Neural cell (in vitro differentiated cells): ENCODE measurements at regions not wholly inside any gene's neighbourhood (a gene's known extent, or its start where the extent isn't known, plus 50 kb on each side); places are given as distances from the start of the nearest gene placed in this dataset.

Experiments
- H2AFZ ChIP-seq: fragments of 200-600, 300-800 bp; sonication (generic), shearing (Covaris generic); 2 replicates; pipeline ENCODE4 v1.6.0; 2014; ENCODE audit warnings: low read depth, mild to moderate bottlenecking, antibody characterized with exemption, low read length, moderate library complexity
- H3F3A ChIP-seq: fragments of 200-600 bp; shearing (Covaris generic); 2 replicates; pipeline ENCODE4 v1.6.1; 2016; ENCODE audit warnings: mild to moderate bottlenecking, moderate library complexity, mixed read lengths, antibody characterized with exemption, low read length; ENCODE audit not compliant: insufficient read depth, poor library complexity, severe bottlenecking
- H3K27ac ChIP-seq: fragments of 200-600, 300-800 bp; sonication (generic), shearing (Covaris generic); 2 replicates; pipeline ENCODE4 v1.5.1; 2014; ENCODE audit warnings: mild to moderate bottlenecking, low read length, moderate library complexity
- H3K27me3 ChIP-seq: fragments of 300-800, 200-600 bp; sonication (generic), shearing (Covaris generic); 2 replicates; pipeline ENCODE4 v1.6.0; 2014; ENCODE audit warnings: mild to moderate bottlenecking, low read depth, low read length, moderate library complexity; ENCODE audit not compliant: insufficient read depth
- H3K36me3 ChIP-seq: fragments of 300-800, 200-600 bp; sonication (generic), shearing (Covaris generic); 2 replicates; pipeline ENCODE4 v1.5.1; 2014; ENCODE audit warnings: mild to moderate bottlenecking, antibody characterized with exemption, low read length, moderate library complexity; ENCODE audit not compliant: insufficient read depth
- H3K4me2 ChIP-seq: fragments of 300-800, 200-600 bp; sonication (generic), shearing (Covaris generic); 2 replicates; pipeline ENCODE4 v1.6.0; 2014; ENCODE audit warnings: mild to moderate bottlenecking, low read length
- H3K4me3 ChIP-seq: fragments of 300-800, 200-600 bp; sonication (generic), shearing (Covaris generic); 2 replicates; pipeline ENCODE4 v1.5.1; 2014; ENCODE audit warnings: mild to moderate bottlenecking, low read length, moderate library complexity
- H3K79me2 ChIP-seq: fragments of 200-600 bp; shearing (Covaris generic); replicated peaks from 2 replicates; pipeline ENCODE4 v1.6.0; 2014; ENCODE audit warnings: mild to moderate bottlenecking, low read length, moderate library complexity; ENCODE audit not compliant: insufficient read depth
- H3K9ac ChIP-seq: fragments of 300-800, 200-600 bp; sonication (generic), shearing (Covaris generic); 2 replicates; pipeline ENCODE4 v1.6.1; 2016; ENCODE audit warnings: mild to moderate bottlenecking, low read length, mixed read lengths
- H3K9me2 ChIP-seq: fragments of 200-600 bp; shearing (Covaris generic); 2 replicates; pipeline ENCODE4 v1.6.1; 2016; ENCODE audit warnings: mild to moderate bottlenecking, low read length, mixed read lengths; ENCODE audit not compliant: insufficient read depth
- H3K9me3 ChIP-seq: fragments of 200-600, 300-800 bp; sonication (generic), shearing (Covaris generic); 2 replicates; pipeline ENCODE4 v1.6.1; 2016; ENCODE audit warnings: mild to moderate bottlenecking, mixed run types, low read length, moderate library complexity, mixed read lengths
- H4K20me1 ChIP-seq: fragments of 200-600 bp; shearing (Covaris generic); 2 replicates; pipeline ENCODE4 v1.6.1; 2016; ENCODE audit warnings: mild to moderate bottlenecking, mixed run types; ENCODE audit not compliant: insufficient read depth
- EP300 ChIP-seq: fragments of 450-650 bp; conservative IDR thresholded peaks from 2 replicates; pipeline ENCODE4 v1.6.1; 2014; ENCODE audit warnings: antibody characterized with exemption, mild to moderate bottlenecking, moderate library complexity; ENCODE audit not compliant: poor library complexity, severe bottlenecking
- EZH2 ChIP-seq: fragments of 200-600, 300-800 bp; shearing (Covaris generic), sonication (generic); IDR thresholded peaks from 2 replicates; pipeline ENCODE4 v1.6.1; 2014; ENCODE audit warnings: antibody characterized with exemption, low read length, borderline replicate concordance, mild to moderate bottlenecking; ENCODE audit not compliant: insufficient read depth, poor library complexity, severe bottlenecking
- MXI1 ChIP-seq: fragments of 450-650 bp; conservative IDR thresholded peaks from 2 replicates; pipeline ENCODE4 v1.6.1; 2014; ENCODE audit warnings: antibody characterized with exemption, mild to moderate bottlenecking; ENCODE audit not compliant: poor library complexity, severe bottlenecking
- POLR2AphosphoS5 ChIP-seq: IDR thresholded peaks from 2 replicates; pipeline ENCODE4 v1.6.1; 2012
- RAD21 ChIP-seq: fragments of 450-650 bp; conservative IDR thresholded peaks from 2 replicates; pipeline ENCODE4 v1.6.1; 2014; ENCODE audit warnings: antibody characterized with exemption, mild to moderate bottlenecking, moderate library complexity
- SMC3 ChIP-seq: fragments of 450-650 bp; conservative IDR thresholded peaks from 2 replicates; pipeline ENCODE4 v1.6.1; 2014; ENCODE audit warnings: antibody characterized with exemption, mild to moderate bottlenecking, moderate library complexity; ENCODE audit not compliant: poor library complexity
- TAF1 ChIP-seq: IDR thresholded peaks from 2 replicates; pipeline ENCODE4 v1.6.1; 2012; ENCODE audit warnings: low read depth
- TF ChIP-seq, protein P1 (sequence below): fragments of 450-650 bp; IDR thresholded peaks from 2 replicates; pipeline ENCODE4 v1.5.1; 2014; ENCODE audit warnings: antibody characterized with exemption, mild to moderate bottlenecking, moderate library complexity; ENCODE audit not compliant: poor library complexity, severe bottlenecking
- TF ChIP-seq, protein P2 (sequence below): IDR thresholded peaks from 2 replicates; pipeline ENCODE4 v1.6.1; 2012; ENCODE audit warnings: borderline replicate concordance

DNA sequence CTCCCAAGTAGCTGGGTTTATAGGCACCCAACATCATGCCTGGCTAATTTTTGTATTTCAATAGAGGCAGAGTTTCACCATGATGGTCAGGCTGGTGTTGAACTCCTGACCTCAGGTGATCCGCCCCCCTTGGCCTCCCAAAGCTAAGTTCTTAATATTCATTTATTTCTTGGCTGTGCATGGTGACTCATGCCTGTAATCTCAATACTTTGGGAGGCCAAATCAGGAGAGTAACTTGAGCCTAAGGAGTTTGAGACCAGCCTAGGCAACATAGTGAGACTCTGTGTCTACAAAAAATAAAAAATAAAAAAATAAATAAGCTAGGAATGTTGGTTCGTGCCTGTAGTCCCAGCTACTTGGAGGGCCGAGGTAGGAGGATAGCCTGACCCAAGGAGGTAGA is 587.1 kb upstream of the FTMT start:
- Histone ChIP-seq H3K36me3 (no peaks in the 10 kb centered on the region), H3K4me2 (no peak overlapping the region), H2AFZ (no peak overlapping the region), H3K9me3 (no peaks in the 10 kb centered on the region), H3K9me2 (no peaks in the 10 kb centered on the region), H3K27ac (no peak overlapping the region), H3F3A (no peaks in the 10 kb centered on the region), H3K9ac (no peak overlapping the region), H3K4me3 (no peak overlapping the region), H4K20me1 (no peaks in the 10 kb centered on the region), H3K27me3 (no peaks in the 10 kb centered on the region), H3K79me2 (no peaks in the 10 kb centered on the region)
- TF ChIP-seq, protein P1, sequence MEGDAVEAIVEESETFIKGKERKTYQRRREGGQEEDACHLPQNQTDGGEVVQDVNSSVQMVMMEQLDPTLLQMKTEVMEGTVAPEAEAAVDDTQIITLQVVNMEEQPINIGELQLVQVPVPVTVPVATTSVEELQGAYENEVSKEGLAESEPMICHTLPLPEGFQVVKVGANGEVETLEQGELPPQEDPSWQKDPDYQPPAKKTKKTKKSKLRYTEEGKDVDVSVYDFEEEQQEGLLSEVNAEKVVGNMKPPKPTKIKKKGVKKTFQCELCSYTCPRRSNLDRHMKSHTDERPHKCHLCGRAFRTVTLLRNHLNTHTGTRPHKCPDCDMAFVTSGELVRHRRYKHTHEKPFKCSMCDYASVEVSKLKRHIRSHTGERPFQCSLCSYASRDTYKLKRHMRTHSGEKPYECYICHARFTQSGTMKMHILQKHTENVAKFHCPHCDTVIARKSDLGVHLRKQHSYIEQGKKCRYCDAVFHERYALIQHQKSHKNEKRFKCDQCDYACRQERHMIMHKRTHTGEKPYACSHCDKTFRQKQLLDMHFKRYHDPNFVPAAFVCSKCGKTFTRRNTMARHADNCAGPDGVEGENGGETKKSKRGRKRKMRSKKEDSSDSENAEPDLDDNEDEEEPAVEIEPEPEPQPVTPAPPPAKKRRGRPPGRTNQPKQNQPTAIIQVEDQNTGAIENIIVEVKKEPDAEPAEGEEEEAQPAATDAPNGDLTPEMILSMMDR = no peak
- TF ChIP-seq SMC3 (no peak), RAD21 (no peak), POLR2AphosphoS5 (no peak)
- TF ChIP-seq, protein P2, sequence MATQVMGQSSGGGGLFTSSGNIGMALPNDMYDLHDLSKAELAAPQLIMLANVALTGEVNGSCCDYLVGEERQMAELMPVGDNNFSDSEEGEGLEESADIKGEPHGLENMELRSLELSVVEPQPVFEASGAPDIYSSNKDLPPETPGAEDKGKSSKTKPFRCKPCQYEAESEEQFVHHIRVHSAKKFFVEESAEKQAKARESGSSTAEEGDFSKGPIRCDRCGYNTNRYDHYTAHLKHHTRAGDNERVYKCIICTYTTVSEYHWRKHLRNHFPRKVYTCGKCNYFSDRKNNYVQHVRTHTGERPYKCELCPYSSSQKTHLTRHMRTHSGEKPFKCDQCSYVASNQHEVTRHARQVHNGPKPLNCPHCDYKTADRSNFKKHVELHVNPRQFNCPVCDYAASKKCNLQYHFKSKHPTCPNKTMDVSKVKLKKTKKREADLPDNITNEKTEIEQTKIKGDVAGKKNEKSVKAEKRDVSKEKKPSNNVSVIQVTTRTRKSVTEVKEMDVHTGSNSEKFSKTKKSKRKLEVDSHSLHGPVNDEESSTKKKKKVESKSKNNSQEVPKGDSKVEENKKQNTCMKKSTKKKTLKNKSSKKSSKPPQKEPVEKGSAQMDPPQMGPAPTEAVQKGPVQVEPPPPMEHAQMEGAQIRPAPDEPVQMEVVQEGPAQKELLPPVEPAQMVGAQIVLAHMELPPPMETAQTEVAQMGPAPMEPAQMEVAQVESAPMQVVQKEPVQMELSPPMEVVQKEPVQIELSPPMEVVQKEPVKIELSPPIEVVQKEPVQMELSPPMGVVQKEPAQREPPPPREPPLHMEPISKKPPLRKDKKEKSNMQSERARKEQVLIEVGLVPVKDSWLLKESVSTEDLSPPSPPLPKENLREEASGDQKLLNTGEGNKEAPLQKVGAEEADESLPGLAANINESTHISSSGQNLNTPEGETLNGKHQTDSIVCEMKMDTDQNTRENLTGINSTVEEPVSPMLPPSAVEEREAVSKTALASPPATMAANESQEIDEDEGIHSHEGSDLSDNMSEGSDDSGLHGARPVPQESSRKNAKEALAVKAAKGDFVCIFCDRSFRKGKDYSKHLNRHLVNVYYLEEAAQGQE = no peak

DNA sequence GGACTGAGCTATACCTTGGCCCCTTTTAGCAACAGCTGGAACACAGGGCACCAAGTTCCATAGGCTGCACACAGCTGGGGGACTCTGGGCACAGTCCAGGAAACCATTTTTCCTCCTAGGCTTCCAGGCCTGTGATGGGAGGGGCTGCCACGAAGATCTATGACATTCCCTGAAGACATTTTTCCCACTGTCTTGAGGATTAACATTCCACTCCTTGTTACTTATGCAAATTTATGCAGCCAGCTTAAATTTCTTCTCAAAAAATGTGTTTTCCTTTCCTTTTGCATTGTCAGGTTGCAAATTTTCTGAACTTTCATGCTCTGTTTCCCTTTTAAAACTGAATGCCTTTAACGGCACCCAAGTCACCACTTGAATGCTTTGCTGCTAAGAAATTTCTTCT is 580.1 kb upstream of the FTMT start:
- no peak overlapping the region for H3K9ac ChIP-seq
- no peaks in the 10 kb centered on the region for H3K9me3 ChIP-seq
- H3K4me3 ChIP-seq = no peak overlapping the region
- no peaks in the 10 kb centered on the region for H3K36me3 ChIP-seq
- H3K27ac ChIP-seq = no peak overlapping the region
- no peak overlapping the region for H2AFZ ChIP-seq
- no peaks in the 10 kb centered on the region for H3K79me2 ChIP-seq
- no peaks in the 10 kb centered on the region for H3F3A ChIP-seq
- TF ChIP-seq EZH2 (no peak), EP300 (no peak), RAD21 (no peak), SMC3 (no peak), POLR2AphosphoS5 (no peak), TAF1 (no peak), MXI1 (no peak)
- TF ChIP-seq, protein P1 = no peak
- no peaks in the 10 kb centered on the region for H3K9me2 ChIP-seq
- H3K27me3 ChIP-seq = no peaks in the 10 kb centered on the region
- no peaks in the 10 kb centered on the region for H4K20me1 ChIP-seq
- no peak overlapping the region for H3K4me2 ChIP-seq
